Prostate gland (tissue), 2 donors: ENCODE measurements at regions not wholly inside any gene's neighbourhood (a gene's known extent, or its start where the extent isn't known, plus 50 kb on each side); places are given as distances from the start of the nearest gene placed in this dataset.

Experiments
- DNase-seq: peaks from one replicate; pipeline ENCODE4 v3.0.0-alpha.2; 2019; ENCODE audit warnings: low spot score
- H3K27ac ChIP-seq, 2 donors: fragments of 200-600 bp; sonication (generic); 2 replicates each; pipeline ENCODE4 v1.5.1; 2017 to 2019
- H3K27me3 ChIP-seq: fragments of 200-600 bp; sonication (generic); replicated peaks from 2 replicates; pipeline ENCODE4 v1.5.1; 2019; ENCODE audit not compliant: insufficient read depth
- H3K36me3 ChIP-seq, 2 donors: fragments of 200-600 bp; sonication (generic); 1 replicate in 1 of 2; 2 replicates in 1 of 2; pipeline versions ENCODE4 v1.5.1 to v1.8.1; 2017 to 2019
- H3K4me1 ChIP-seq: fragments of 200-600 bp; sonication (generic); replicated peaks from 2 replicates; pipeline ENCODE4 v1.5.1; 2019
- H3K4me3 ChIP-seq, 2 donors: fragments of 200-600 bp; sonication (generic); 2 replicates each; pipeline ENCODE4 v1.5.1; 2017 to 2019
- H3K9me3 ChIP-seq: fragments of 200-600 bp; sonication (generic); 2 replicates; pipeline ENCODE4 v1.5.1; 2017
- POLR2A ChIP-seq: fragments of 450-650 bp; IDR thresholded peaks from one replicate; pipeline ENCODE4 v1.6.1; 2016; ENCODE audit warnings: antibody characterized with exemption, mild to moderate bottlenecking
- POLR2AphosphoS5 ChIP-seq: sonication (generic); formaldehyde crosslinking; IDR thresholded peaks from one replicate; pipeline ENCODE4 v1.6.1; 2017; ENCODE audit warnings: antibody characterized with exemption
- WGBS: methylation state at CpG from one replicate; pipeline ENCODE4 v1.1.5; 2018; 5-methylcytosine and 5-hydroxymethylcytosine counted together
- intact Hi-C: fragments of 100-400 bp; cut with DNase I; formaldehyde crosslinking; loops from one replicate; pipeline ENCODE4 v1.14.2; 2022
- TF ChIP-seq, protein P1 (sequence below), 4 experiments: fragments of 200-600 bp in 2 of 4; fragments of 450-650 bp in 2 of 4; sonication (generic) in 2 of 4; IDR thresholded peaks; 1 replicate in 3 of 4; 2 replicates in 1 of 4; pipeline ENCODE4 v1.5.1; 2016 to 2019; ENCODE audit warnings: antibody characterized with exemption in 4 of 4, mild to moderate bottlenecking in 2 of 4, moderate library complexity in 2 of 4

DNA sequence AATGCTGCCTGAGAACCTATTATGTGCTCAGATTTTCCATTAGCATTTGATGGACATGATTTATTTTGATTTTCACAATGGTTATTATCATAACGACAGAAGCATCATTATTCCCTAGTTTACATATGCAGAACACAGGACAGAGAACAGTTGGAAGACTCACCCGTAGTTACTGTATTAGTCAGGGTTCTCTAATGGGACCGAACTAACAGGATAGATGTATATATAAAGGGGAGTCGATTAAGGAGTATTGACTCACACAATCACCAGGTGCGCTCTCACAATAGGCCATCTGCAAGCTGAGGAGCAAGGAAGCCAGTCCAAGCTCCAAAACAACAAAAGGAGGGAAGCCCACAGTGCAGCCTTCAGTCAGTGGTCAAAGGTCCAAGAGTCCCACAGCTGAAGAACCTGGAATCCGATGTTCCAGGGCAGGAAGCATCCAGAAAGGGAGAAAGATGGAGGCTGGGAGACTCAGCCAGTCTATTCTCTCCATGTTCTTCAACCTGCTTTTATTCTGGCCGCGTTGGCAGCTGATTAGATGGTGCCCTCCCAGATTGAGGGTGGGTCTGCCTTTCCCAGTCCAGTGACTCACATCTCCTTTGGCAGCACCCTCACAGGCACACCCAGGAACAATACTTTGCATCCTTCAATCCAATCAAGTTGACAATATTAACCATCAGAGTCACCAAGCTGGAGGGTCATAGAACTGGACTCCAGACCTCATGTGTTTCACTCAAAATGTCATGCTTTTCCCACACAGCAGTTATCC, 92.7 kb upstream of the XYLT1 start:
- H3K27ac ChIP-seq = no peak overlapping the region
- no peaks in the 10 kb centered on the region for H3K9me3 ChIP-seq
- H3K4me1 ChIP-seq = no peaks in the 10 kb centered on the region
- H3K36me3 ChIP-seq = no peaks in the 10 kb centered on the region
- DNase-seq = no peak
- intact Hi-C loops = no loop called here
- no peak overlapping the region for H3K4me3 ChIP-seq
- no peaks in the 10 kb centered on the region for H3K27me3 ChIP-seq
- 91% methylated on average over 8 of the region's 8 CpGs for WGBS
- TF ChIP-seq POLR2A = no peak
- TF ChIP-seq, protein P1, sequence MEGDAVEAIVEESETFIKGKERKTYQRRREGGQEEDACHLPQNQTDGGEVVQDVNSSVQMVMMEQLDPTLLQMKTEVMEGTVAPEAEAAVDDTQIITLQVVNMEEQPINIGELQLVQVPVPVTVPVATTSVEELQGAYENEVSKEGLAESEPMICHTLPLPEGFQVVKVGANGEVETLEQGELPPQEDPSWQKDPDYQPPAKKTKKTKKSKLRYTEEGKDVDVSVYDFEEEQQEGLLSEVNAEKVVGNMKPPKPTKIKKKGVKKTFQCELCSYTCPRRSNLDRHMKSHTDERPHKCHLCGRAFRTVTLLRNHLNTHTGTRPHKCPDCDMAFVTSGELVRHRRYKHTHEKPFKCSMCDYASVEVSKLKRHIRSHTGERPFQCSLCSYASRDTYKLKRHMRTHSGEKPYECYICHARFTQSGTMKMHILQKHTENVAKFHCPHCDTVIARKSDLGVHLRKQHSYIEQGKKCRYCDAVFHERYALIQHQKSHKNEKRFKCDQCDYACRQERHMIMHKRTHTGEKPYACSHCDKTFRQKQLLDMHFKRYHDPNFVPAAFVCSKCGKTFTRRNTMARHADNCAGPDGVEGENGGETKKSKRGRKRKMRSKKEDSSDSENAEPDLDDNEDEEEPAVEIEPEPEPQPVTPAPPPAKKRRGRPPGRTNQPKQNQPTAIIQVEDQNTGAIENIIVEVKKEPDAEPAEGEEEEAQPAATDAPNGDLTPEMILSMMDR (IDR thresholded peaks at IDR 0.05) = no peak
- TF ChIP-seq POLR2AphosphoS5 = no peak

DNA sequence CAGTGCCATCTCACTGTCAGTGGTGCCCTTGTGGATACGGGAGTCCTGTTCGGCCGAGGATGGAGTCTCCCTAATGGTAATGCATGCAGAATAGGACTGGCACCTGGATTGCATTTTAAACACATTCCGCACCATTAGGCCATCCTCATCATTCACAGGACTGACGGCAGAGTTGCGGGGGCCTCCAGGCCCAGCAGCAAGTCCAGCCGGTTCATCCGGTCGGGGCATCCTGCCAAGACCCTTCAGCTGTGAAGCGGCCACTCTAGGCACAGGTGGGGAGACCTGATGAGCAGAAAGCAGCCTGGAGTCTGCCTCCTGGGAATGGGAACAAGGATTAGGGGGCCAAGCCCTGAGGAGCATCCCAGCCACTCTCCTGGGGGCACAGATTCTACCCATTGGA, 90.3 kb upstream of the XYLT1 start:
- Histone ChIP-seq H3K9me3 (no peaks in the 10 kb centered on the region), H3K4me1 (no peaks in the 10 kb centered on the region), H3K27ac (no peak overlapping the region), H3K36me3 (no peaks in the 10 kb centered on the region), H3K4me3 (no peak overlapping the region), H3K27me3 (no peaks in the 10 kb centered on the region)
- 38% methylated on average over 10 of the region's 10 CpGs for WGBS
- intact Hi-C loops = no loop called here
- DNase-seq = no peak
- no peak for TF ChIP-seq POLR2A
- no peak for TF ChIP-seq POLR2AphosphoS5
- TF ChIP-seq, protein P1 (IDR thresholded peaks at IDR 0.05) = no peak

DNA sequence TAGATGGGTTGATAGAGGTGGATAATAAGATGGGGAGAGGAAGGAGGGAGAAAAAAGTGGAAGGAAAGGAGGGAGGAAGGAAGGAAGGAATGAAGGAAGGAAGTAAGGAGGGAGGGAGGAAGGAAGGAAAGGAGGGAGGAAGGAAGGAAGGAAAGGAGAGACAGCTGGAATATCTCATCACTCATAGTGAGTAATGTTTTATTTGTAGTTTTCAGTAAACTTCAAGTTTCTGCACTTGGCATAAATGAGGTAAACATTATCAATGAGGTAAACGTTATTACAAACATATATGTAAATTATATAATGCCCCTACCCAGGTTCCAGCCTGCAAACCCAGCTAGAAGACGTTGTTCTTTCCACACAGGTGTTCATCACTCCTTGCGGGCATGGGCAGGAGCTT, 89.8 kb upstream of the XYLT1 start:
- Histone ChIP-seq H3K36me3 (no peaks in the 10 kb centered on the region), H3K27me3 (no peaks in the 10 kb centered on the region), H3K4me1 (no peaks in the 10 kb centered on the region), H3K27ac (no peak overlapping the region), H3K9me3 (no peaks in the 10 kb centered on the region), H3K4me3 (no peak overlapping the region)
- WGBS = 60% methylated on average over 3 of the region's 3 CpGs
- intact Hi-C loops = no loop called here
- no peak for DNase-seq
- no peak for TF ChIP-seq POLR2A
- TF ChIP-seq, protein P1 (IDR thresholded peaks at IDR 0.05) = no peak
- TF ChIP-seq POLR2AphosphoS5 = no peak

DNA sequence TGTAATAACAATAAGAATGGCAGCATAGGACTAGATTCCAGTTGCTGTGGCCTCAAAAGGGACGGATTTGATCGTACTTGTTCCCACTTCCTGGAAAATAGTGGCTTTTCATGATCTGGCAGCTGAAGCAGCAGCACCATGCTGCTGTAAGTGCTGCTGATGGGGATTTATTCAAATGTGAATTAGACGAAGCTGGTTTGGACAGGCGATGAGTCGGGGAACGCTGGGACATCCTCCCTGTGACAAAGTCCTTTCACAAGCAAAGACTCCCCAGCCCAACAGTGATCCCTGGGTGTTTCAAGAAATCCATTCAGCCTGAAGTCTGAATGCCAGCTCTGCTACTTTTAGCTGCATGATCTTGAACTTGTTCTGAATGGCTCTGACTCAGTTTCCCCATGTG, 88.6 kb upstream of the XYLT1 start:
- no peaks in the 10 kb centered on the region for H3K9me3 ChIP-seq
- DNase-seq = no peak
- no peaks in the 10 kb centered on the region for H3K27me3 ChIP-seq
- 76% methylated on average over 6 of the region's 6 CpGs for WGBS
- no peak overlapping the region for H3K27ac ChIP-seq
- TF ChIP-seq POLR2AphosphoS5 (no peak), POLR2A (no peak)
- TF ChIP-seq, protein P1 (IDR thresholded peaks at IDR 0.05) = no peak
- no peaks in the 10 kb centered on the region for H3K36me3 ChIP-seq
- intact Hi-C loops = no loop called here
- H3K4me3 ChIP-seq = no peak overlapping the region
- H3K4me1 ChIP-seq = no peaks in the 10 kb centered on the region

DNA sequence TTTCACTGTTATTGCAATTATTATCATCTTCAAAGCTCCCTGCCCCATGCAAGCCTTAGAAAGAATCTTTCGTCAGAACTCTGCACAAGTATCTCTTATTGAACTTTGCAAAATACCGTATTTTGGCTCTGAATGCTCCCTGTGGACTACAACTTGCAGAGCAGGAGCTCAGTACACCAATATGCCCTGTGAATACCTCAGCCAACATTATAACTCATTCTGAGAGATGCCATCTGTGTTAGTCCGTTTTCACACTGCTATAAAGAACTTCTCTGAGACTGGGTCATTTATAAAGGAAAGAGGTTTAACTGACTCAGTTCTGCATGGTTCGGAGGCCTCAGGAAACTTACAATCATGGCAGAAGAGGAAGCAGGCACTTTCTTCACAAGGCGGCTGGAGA, 87.2 kb upstream of the XYLT1 start:
- Histone ChIP-seq H3K36me3 (no peaks in the 10 kb centered on the region), H3K27ac (no peak overlapping the region), H3K9me3 (no peaks in the 10 kb centered on the region), H3K4me3 (no peak overlapping the region), H3K27me3 (no peaks in the 10 kb centered on the region), H3K4me1 (no peaks in the 10 kb centered on the region)
- 54% methylated on average over 5 of the region's 5 CpGs for WGBS
- DNase-seq = no peak
- intact Hi-C loops = no loop called here
- TF ChIP-seq, protein P1 (IDR thresholded peaks at IDR 0.05) = no peak
- TF ChIP-seq POLR2A (no peak), POLR2AphosphoS5 (no peak)
